HG02973 (cell line): ENCODE measurements at regions not wholly inside any gene's neighbourhood (a gene's known extent, or its start where the extent isn't known, plus 50 kb on each side); places are given as distances from the start of the nearest gene placed in this dataset.
"Not testable (repeated sequence)": the region's sequence is repeated elsewhere in the genome, so short reads cannot be mapped to it uniquely, and the experiment has no call there.

Experiments used
- ATAC-seq: cut with Tn5 transposase; IDR thresholded peaks from one replicate; pipeline ENCODE4 v1.9.1; 2021; ENCODE audit warnings: moderate library complexity; ENCODE audit not compliant: unreplicated experiment

- ATAC-seq, result no peak
Observed at GRCh38 chr7:131861620-131862346, 305.4 kb upstream of the PODXL start.

GRCh38 chr7:131859147-131859821 lies 302.9 kb upstream of the PODXL start:
- peak; percentile 72 for ATAC-seq

DNA sequence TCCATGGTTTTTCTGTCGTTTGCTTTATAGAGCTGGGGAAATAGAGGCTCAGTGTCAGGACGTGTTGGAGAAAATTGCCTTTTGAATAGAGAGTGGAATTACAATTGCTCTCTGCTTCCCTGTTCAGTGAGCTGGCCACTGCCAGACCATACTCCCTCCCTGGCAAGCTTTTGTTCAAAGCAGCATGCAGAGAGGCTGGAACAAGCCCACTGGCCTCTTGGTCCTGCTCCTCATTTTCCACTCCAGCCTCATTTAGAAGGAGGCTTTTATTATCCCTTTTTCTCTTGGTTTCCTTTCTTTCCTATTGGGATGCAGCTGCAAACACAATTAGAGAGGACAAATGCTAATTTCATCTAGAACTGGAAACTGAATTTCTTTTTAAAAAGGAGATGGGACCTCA lies 302.2 kb upstream of the PODXL start:
- no peak for ATAC-seq

GRCh38 chr7:131849472-131849871 lies 293.0 kb upstream of the PODXL start:
- no peak for ATAC-seq

- ATAC-seq, result no peak
Observed at GRCh38 chr7:131848033-131848432, 291.6 kb upstream of the PODXL start.

- ATAC-seq, result no peak
Observed at GRCh38 chr7:131845573-131846314, 289.3 kb upstream of the PODXL start.

- no peak for ATAC-seq
Observed at GRCh38 chr7:131844369-131844768, 287.9 kb upstream of the PODXL start.

- ATAC-seq, result no peak
Observed at GRCh38 chr7:131843898-131844331, 287.5 kb upstream of the PODXL start.

DNA sequence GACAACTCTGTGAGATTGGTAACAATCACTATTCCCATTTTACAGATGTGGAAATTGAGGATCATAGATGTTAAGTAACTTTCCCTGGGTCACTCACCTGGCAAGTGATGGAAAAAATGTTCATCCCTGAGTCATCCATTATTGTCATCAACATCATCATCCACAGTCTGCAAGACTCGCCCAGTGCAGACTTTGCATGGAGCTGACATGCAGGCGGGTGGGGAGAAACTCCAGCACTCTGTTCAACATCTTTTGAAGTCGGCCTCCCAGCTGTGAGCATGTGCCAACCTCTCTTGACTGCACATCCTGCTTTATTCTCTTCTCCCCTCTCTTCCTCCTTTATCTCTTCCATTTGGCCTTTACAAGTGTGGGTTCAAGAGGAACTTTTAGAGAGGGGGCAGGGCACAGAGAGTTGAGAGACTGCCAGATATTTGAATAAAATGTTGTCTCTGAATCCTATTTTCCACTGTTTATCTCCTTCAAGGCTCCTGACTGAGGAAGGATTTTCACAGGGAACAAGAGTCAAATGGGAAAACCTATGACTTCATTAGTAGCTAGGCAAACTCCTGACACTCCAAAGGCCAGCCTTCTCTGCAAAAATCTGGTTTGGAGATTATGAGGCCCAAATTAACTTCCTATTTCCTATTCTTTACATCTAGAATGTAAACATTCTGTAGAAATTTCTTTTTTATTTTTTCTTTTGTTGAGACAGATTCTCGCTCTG lies 283.7 kb upstream of the PODXL start:
- no peak for ATAC-seq

DNA sequence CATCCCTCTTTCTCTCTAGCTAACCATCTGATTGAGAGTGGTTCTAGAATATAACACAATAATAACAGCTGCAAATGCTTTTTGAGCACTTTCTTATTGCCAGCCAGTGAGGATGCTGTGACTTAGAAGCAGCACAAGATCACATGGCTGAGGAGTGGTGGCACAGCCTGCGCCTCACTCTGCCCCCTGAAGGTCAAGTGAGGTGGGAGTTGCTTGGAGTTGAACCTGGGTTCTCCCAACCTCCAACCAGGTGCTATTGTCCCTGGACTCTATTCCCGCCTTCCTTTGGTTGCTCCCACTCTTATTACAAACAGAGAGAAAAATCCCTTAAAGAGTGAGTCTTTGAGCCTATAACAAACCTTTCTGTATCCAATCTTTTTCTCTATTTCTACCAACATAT lies 280.3 kb upstream of the PODXL start:
- no peak for ATAC-seq

DNA sequence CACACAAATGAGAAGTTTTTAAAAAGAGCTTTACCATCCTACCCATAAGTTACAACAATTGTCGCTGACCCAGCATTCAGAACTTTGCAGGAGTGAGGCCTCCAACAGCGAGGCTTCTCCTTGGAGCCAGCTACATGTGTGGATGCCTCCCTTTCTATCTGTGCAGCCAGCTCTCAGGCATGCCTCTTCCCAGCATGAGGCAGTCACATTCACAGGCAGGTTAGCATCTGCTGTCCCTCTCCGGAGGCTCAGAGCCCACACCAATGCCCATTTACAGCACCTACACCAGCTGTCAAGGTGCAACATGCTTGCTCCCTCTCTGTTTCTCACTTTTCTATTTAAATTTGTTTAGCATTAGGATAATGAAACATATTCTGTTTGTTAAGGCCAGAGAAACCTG lies 278.7 kb upstream of the PODXL start:
- ATAC-seq, result no peak

- ATAC-seq, result no peak
Observed at GRCh38 chr7:131830681-131831080, 274.3 kb upstream of the PODXL start.

GRCh38 chr7:131829947-131830558 lies 273.6 kb upstream of the PODXL start:
- no peak for ATAC-seq

- ATAC-seq, result no peak
Observed at GRCh38 chr7:131827421-131827820, 271.0 kb upstream of the PODXL start.

- ATAC-seq, result no peak
Observed at GRCh38 chr7:131826960-131827359, 270.5 kb upstream of the PODXL start.

DNA sequence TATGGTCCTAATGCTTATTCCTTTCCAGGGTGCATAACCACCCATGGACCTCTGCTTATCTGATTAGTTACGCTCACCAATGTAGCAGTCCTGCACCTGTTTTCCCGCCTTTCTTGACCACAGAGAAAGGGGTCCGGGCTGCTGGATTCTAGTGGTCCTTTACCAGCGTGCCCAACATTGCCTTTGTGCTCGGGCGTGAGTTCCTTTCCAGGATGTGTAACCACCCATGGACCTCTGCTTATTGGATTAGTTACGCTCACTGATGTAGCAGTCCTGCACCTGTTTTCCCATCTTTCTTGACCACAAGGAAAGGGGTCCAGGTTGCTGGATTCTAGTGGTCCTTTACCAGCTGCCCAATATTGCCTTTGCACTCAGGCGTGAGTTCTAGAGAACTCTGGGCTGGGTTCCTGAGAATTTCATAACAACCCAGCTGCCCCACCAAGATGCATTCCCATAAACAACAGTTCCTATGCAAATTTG lies 267.6 kb upstream of the PODXL start:
- ATAC-seq, result not testable (repeated sequence)

DNA sequence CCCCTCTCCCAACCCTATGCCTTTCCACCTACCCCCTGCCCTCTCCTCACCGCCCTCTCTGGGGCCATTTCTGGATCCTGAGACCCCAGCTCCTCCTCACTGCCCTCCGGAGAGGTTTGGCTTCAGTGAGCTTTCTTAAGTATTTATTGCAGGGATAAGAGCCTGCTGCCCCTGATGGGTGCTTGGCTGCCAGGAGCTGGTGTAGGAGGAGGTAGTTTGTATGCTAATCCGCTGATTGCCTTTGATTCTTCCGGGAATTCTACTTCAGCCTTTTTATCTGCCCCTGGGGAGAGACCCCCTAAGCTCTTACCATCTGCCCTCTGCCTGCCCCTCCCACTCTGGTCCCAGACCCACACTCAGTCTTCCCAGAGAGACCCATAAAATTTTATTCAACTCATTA lies 263.5 kb upstream of the PODXL start:
- ATAC-seq, result no peak

DNA sequence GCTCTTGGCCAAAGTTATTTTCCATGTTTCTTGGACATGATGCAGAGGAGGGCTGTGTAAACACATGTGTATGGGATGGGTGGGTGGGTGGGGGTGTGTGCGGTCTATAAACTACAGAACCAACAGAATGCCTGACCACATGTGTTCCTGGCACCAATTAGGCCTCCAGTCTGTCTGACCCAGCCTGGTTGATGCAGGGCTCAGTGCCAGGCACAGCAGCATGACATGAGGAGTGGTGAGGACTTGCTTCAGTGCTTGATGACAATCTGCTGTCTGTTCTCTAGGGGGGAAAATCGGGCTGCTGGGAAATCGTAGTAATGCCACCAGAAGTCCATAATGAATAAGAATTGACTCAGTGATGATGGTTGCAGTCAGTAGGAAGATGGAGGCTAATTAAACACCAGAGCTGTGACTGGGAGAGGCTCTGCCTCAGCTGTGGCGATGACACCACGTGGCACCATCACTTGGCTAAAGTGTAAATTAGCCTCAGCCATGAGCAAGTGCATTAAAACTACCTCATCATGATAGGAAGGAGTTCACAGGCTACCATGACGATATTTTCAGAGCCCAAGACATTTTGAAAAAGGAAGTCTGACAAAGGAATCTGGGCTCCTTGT lies 260.1 kb upstream of the PODXL start:
- ATAC-seq, result no peak

DNA sequence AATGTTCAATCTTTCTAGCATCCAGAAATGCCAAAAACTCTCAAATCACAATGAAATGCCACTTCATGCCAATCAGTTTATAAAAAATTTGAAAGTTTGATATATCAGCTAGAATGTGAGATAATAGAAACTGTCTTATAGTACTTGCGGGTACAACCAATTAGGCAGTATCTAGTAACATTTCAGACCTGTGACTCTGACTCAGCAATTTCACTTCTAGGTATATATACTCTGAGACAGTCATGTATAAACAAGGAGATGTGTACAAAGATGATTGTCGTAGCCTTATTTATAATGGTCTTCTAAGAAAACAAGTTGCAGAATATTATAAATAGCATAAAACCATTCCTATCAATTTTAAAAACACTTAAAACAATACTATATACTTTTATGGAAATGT lies 252.3 kb upstream of the PODXL start:
- no peak for ATAC-seq

- ATAC-seq, result not testable (repeated sequence)
Observed at GRCh38 chr7:131808156-131808555, 251.7 kb upstream of the PODXL start.
